ENCODE measurements at regions not wholly inside any gene's neighbourhood (a gene's known extent, or its start where the extent isn't known, plus 50 kb on each side); places are given as distances from the start of the nearest gene placed in this dataset.

- Histone ChIP-seq H4K20me1 (replicated peaks; ENCODE audit: control insufficient read depth, extremely low read depth, insufficient read depth, low read length) (no peaks in the 10 kb centered on the region), H3K4me1 (ENCODE audit: control insufficient read depth, extremely low read depth, insufficient read depth, low read length) (no peaks in the 10 kb centered on the region), H3K4me3 (replicated peaks in 1 of 3; ENCODE audit: insufficient read depth in 1 of 3, low read depth in 1 of 3, low read length in 3 of 3) (no peak overlapping the region), H3K36me3 (ENCODE audit: control insufficient read depth in 2 of 2, extremely low read depth in 1 of 2, insufficient read depth in 2 of 2, low read length in 2 of 2) (no peaks in the 10 kb centered on the region), H3K27ac (ENCODE audit: insufficient read depth, low read depth, low read length) (no peak overlapping the region), H3K9ac (replicated peaks; ENCODE audit: extremely low read depth, insufficient read depth, low read length) (no peak overlapping the region), H3K79me2 (ENCODE audit: control insufficient read depth, insufficient read depth, low read length) (no peaks in the 10 kb centered on the region), H3K27me3 (ENCODE audit: control insufficient read depth in 2 of 2, insufficient read depth in 2 of 2, low read length in 2 of 2) (no peaks in the 10 kb centered on the region), H3K4me2 (ENCODE audit: insufficient read depth, low read length) (no peak overlapping the region), H2AFZ (ENCODE audit: low read depth, low read length) (no peak overlapping the region), H3K9me3 (replicated peaks; ENCODE audit: control insufficient read depth, insufficient read depth, low read length) (no peaks in the 10 kb centered on the region), H3K9me1 (replicated peaks; ENCODE audit: control insufficient read depth, extremely low read depth, insufficient read depth, low read length) (no peaks in the 10 kb centered on the region)
- DNase-seq (ENCODE audit: low read depth, low spot score) (no peak), FAIRE-seq (no peak)
- dilution Hi-C loops (cut with MboI; ENCODE audit: extremely low pct_ligation_motif_present, low sequenced_read_pairs) (no loop called here), intact Hi-C loops (cut with micrococcal nuclease) (no loop called here)
- BruUV-seq (replicated peaks) = no TSS peak
- ChIA-PET CTCF (interaction anchor here (0.6 kb wide), 1 partner anchor 10 kb away, joined by 3 read pairs; no protein-coding TSS in a partner anchor), POLR2A (no interaction called here)
- TF ChIP-seq FOS (IDR thresholded peaks at IDR 0.05; ENCODE audit: borderline replicate concordance, insufficient read depth, low read length) = no peak
- no peak for TF ChIP-seq CTCF (IDR thresholded peaks at IDR 0.05; ENCODE audit: extremely low read depth in 1 of 2, insufficient read depth in 1 of 2, low read depth in 1 of 2, low read length in 2 of 2)
- no peak for TF ChIP-seq JUN (IDR thresholded peaks at IDR 0.05; ENCODE audit: borderline replicate concordance, insufficient read depth, insufficient read length, low read depth)
- TF ChIP-seq GATA2 (IDR thresholded peaks at IDR 0.05; ENCODE audit: insufficient read depth, insufficient read length, low read depth, low read length) = no peak
- TF ChIP-seq POLR2AphosphoS5 (IDR thresholded peaks at IDR 0.05; ENCODE audit: insufficient read depth, low read depth, low read length) = no peak
- no peak for TF ChIP-seq MYC (IDR thresholded peaks at IDR 0.05; ENCODE audit: low read depth, low read length)
- TF ChIP-seq MAX (IDR thresholded peaks at IDR 0.05; ENCODE audit: insufficient read depth, insufficient read length) = no peak
- TF ChIP-seq EZH2 (IDR thresholded peaks at IDR 0.05; ENCODE audit: borderline replicate concordance, low read depth, low read length, severe bottlenecking) = no peak
Observed at GRCh38 chr3:78304115-78304514, 1264.2 kb downstream of the ROBO2 start.

All from endothelial cell of umbilical vein (primary cell).